Ovary (tissue), 7 donors: ENCODE measurements at regions not wholly inside any gene's neighbourhood (a gene's known extent, or its start where the extent isn't known, plus 50 kb on each side); places are given as distances from the start of the nearest gene placed in this dataset.

Experiments
- DNase-seq, 5 donors: peaks; one replicate each; pipeline ENCODE4 v3.0.0-alpha.2; 2019 to 2020
- H3K27ac ChIP-seq, 2 donors: fragments of 200-600 bp; one replicate each; pipeline versions ENCODE4 v1.5.1 to v1.8.0; 2019 to 2022
- H3K27me3 ChIP-seq: fragments of 200-600 bp; one replicate; pipeline ENCODE4 v1.8.0; 2022
- H3K36me3 ChIP-seq: fragments of 200-600 bp; sonication (generic); one replicate; pipeline ENCODE4 v1.5.1; 2019
- H3K4me1 ChIP-seq: one replicate; pipeline ENCODE4 v1.8.1; 2013; ENCODE audit warnings: mild to moderate bottlenecking, moderate library complexity; ENCODE audit not compliant: insufficient read depth
- H3K4me3 ChIP-seq: fragments of 200-600 bp; sonication (generic); one replicate; pipeline ENCODE4 v1.5.1; 2017
- H3K9me3 ChIP-seq, 2 donors: fragments of 200-600 bp in 1 of 2; sonication (generic) in 1 of 2; one replicate each; pipeline versions ENCODE4 v1.5.1 to v1.8.1; 2013 to 2019; ENCODE audit warnings: mild to moderate bottlenecking in 1 of 2, moderate library complexity in 1 of 2
- CTCF ChIP-seq, 3 donors: fragments of 450-650 bp in 2 of 3; fragments of 200-600 bp in 1 of 3; IDR thresholded peaks; one replicate each; pipeline versions ENCODE4 v1.5.1 to v1.8.0; 2016 to 2022; ENCODE audit warnings: antibody characterized with exemption in 3 of 3, mild to moderate bottlenecking in 1 of 3
- EP300 ChIP-seq: sonication (generic); formaldehyde crosslinking; IDR thresholded peaks from one replicate; pipeline ENCODE4 v1.6.1; 2017; ENCODE audit warnings: antibody characterized with exemption
- POLR2A ChIP-seq: fragments of 450-650 bp; IDR thresholded peaks from one replicate; pipeline ENCODE4 v1.6.1; 2017; ENCODE audit warnings: antibody characterized with exemption, mild to moderate bottlenecking, moderate library complexity
- WGBS, 3 donors: extraction: QIAGEN DNeasy Blood & Tissue Kit in 1 of 3; methylation state at CpG; one replicate each; pipeline versions ENCODE4 v1.1.5 to v1.1.7; 2013 to 2017; 5-methylcytosine and 5-hydroxymethylcytosine counted together
- intact Hi-C, 4 donors: fragments of 100-400 bp; cut with DNase I; formaldehyde crosslinking; loops; one replicate each; pipeline versions ENCODE4 v1.11.0 to v1.15.1; 2022 to 2023
- donor health status: DM: no; HTN: no; CAD: no; lungs with moderate emphysema.
- donor health status: DM: no; HTN: no; CAD: no.
- donor health status: Bipolar disorder and iron deficiency.
- donor health status: DM: no; HTN: no; CAD: no.
- donor health status: DM: yes; HTN: yes; CAD: no.

- no peaks in the 10 kb centered on the region for H3K9me3 ChIP-seq
- no peak for DNase-seq
- H3K27ac ChIP-seq: no peak overlapping the region
- H3K4me1 ChIP-seq: peaks cover 16% of the 10 kb centered on the region
- intact Hi-C loops: no loop called here
- no peak for TF ChIP-seq EP300
- no peak for TF ChIP-seq CTCF (IDR thresholded peaks at IDR 0.05)
- TF ChIP-seq POLR2A: no peak
- no peak overlapping the region for H3K4me3 ChIP-seq
- no peaks in the 10 kb centered on the region for H3K36me3 ChIP-seq
- H3K27me3 ChIP-seq: no peaks in the 10 kb centered on the region
Observed at GRCh38 chr2:217421834-217422233, 562.0 kb upstream of the TNP1 start.

GRCh38 chr2:217420854-217421253 lies 561.0 kb upstream of the TNP1 start:
- Histone ChIP-seq H3K9me3 (no peaks in the 10 kb centered on the region), H3K4me3 (no peak overlapping the region), H3K27ac (peak overlapping the region in 1 of 2 donors; percentile 54), H3K4me1 (peaks cover 16% of the 10 kb centered on the region), H3K36me3 (no peaks in the 10 kb centered on the region), H3K27me3 (no peaks in the 10 kb centered on the region)
- TF ChIP-seq CTCF (IDR thresholded peaks at IDR 0.05) (no peak), POLR2A (no peak), EP300 (no peak)
- no peak for DNase-seq
- WGBS, 3 donors: 19 to 23% (median 21%) methylated on average over 4 of the region's 4 CpGs
- intact Hi-C loops: no loop called here

- H3K9me3 ChIP-seq: no peaks in the 10 kb centered on the region
- no peak for TF ChIP-seq EP300
- no peak for TF ChIP-seq CTCF (IDR thresholded peaks at IDR 0.05)
- no peak for TF ChIP-seq POLR2A
- H3K36me3 ChIP-seq: no peaks in the 10 kb centered on the region
- H3K4me3 ChIP-seq: no peak overlapping the region
- WGBS, 3 donors: 83 to 88% (median 86%) methylated on average over 5 of the region's 5 CpGs
- H3K27me3 ChIP-seq: no peaks in the 10 kb centered on the region
- peaks cover 16% of the 10 kb centered on the region for H3K4me1 ChIP-seq
- intact Hi-C loops: no loop called here
- H3K27ac ChIP-seq: peak overlapping the region in 1 of 2 donors; percentile 53
- no peak for DNase-seq
Observed at GRCh38 chr2:217419055-217419671, 559.3 kb upstream of the TNP1 start.

- TF ChIP-seq POLR2A (no peak), CTCF (IDR thresholded peaks at IDR 0.05) (no peak), EP300 (no peak)
- H3K36me3 ChIP-seq: no peaks in the 10 kb centered on the region
- no peak overlapping the region for H3K4me3 ChIP-seq
- no peak for DNase-seq
- WGBS, 3 donors: 12 to 26% (median 16%) methylated on average over 3 of the region's 3 CpGs
- peaks cover 16% of the 10 kb centered on the region for H3K4me1 ChIP-seq
- H3K9me3 ChIP-seq: no peaks in the 10 kb centered on the region
- peak overlapping the region in 1 of 2 donors; percentile 53 for H3K27ac ChIP-seq
- no peaks in the 10 kb centered on the region for H3K27me3 ChIP-seq
- intact Hi-C loops: no loop called here
Observed at GRCh38 chr2:217418544-217418943, 558.7 kb upstream of the TNP1 start.
